Mesenchymal stem cell (in vitro differentiated cells and primary cell): ENCODE measurements at regions not wholly inside any gene's neighbourhood (a gene's known extent, or its start where the extent isn't known, plus 50 kb on each side); places are given as distances from the start of the nearest gene placed in this dataset.

Experiments used
- DNase-seq: peaks from one replicate; pipeline ENCODE4 v3.0.0-alpha.2; 2013
- H2AFZ ChIP-seq: one replicate; pipeline ENCODE4 v1.6.1; 2013; ENCODE audit warnings: low read depth, mild to moderate bottlenecking, control low read depth, inconsistent platforms, low read length, moderate library complexity
- H2AK5ac ChIP-seq: 2 replicates; pipeline ENCODE4 v1.6.1; 2013; ENCODE audit warnings: low read length, moderate library complexity, mild to moderate bottlenecking, inconsistent platforms; ENCODE audit not compliant: severe bottlenecking
- H2BK120ac ChIP-seq: one replicate; pipeline ENCODE4 v1.6.1; 2013; ENCODE audit warnings: low read depth, mild to moderate bottlenecking, inconsistent platforms, low read length, moderate library complexity
- H2BK12ac ChIP-seq, 2 experiments: one replicate each; pipeline ENCODE4 v1.6.1; 2013; ENCODE audit warnings: inconsistent platforms in 2 of 2, low read length in 2 of 2, mild to moderate bottlenecking in 2 of 2, moderate library complexity in 2 of 2, control low read depth in 1 of 2
- H2BK15ac ChIP-seq: one replicate; pipeline ENCODE4 v1.6.1; 2013; ENCODE audit warnings: mild to moderate bottlenecking, low read depth, inconsistent platforms; ENCODE audit not compliant: poor library complexity, severe bottlenecking
- H2BK5ac ChIP-seq: 2 replicates; pipeline ENCODE4 v1.6.1; 2013; ENCODE audit warnings: low read depth, mild to moderate bottlenecking, low read length, control low read depth, inconsistent platforms; ENCODE audit not compliant: poor library complexity, severe bottlenecking
- H3K14ac ChIP-seq, 2 experiments: one replicate each; pipeline ENCODE4 v1.6.1; 2013; ENCODE audit warnings: inconsistent platforms in 2 of 2, low read length in 2 of 2, control low read depth in 1 of 2, mild to moderate bottlenecking in 1 of 2, moderate library complexity in 1 of 2
- H3K18ac ChIP-seq, 2 experiments: one replicate each; pipeline ENCODE4 v1.6.1; 2013; ENCODE audit warnings: inconsistent platforms in 2 of 2, low read length in 2 of 2, control low read depth in 1 of 2, low read depth in 1 of 2, mild to moderate bottlenecking in 1 of 2
- H3K23ac ChIP-seq, 2 experiments: one replicate each; pipeline ENCODE4 v1.6.1; 2013; ENCODE audit warnings: inconsistent platforms in 2 of 2, low read length in 2 of 2, mild to moderate bottlenecking in 2 of 2, moderate library complexity in 2 of 2, control low read depth in 1 of 2
- H3K27ac ChIP-seq: 2 replicates; pipeline ENCODE4 v1.5.1; 2013; ENCODE audit warnings: mild to moderate bottlenecking, moderate library complexity, low read length, control low read depth, inconsistent platforms; ENCODE audit not compliant: poor library complexity, severe bottlenecking
- H3K27me3 ChIP-seq, 2 experiments: 2 replicates each; pipeline versions ENCODE4 v1.6.1 to v1.7.0; 2013; ENCODE audit warnings: low read length in 2 of 2, mild to moderate bottlenecking in 2 of 2, moderate library complexity in 2 of 2, control low read depth in 1 of 2, inconsistent platforms in 1 of 2; ENCODE audit not compliant: control insufficient read depth in 1 of 2, insufficient read depth in 1 of 2
- H3K36me3 ChIP-seq, 2 experiments: 2 replicates each; pipeline versions ENCODE4 v1.6.1 to v1.7.0; 2013; ENCODE audit warnings: low read length in 2 of 2, control low read depth in 1 of 2, inconsistent platforms in 1 of 2, low read depth in 1 of 2, mild to moderate bottlenecking in 1 of 2; ENCODE audit not compliant: insufficient read depth in 2 of 2, control insufficient read depth in 1 of 2
- H3K4ac ChIP-seq, 2 experiments: one replicate each; pipeline ENCODE4 v1.6.1; 2013; ENCODE audit warnings: inconsistent platforms in 2 of 2, low read length in 2 of 2, mild to moderate bottlenecking in 2 of 2, moderate library complexity in 2 of 2, control low read depth in 1 of 2, low read depth in 1 of 2
- H3K4me1 ChIP-seq: 2 replicates; pipeline ENCODE4 v1.6.1; 2013; ENCODE audit warnings: low read depth, low read length, control low read depth; ENCODE audit not compliant: control insufficient read depth, insufficient read depth
- H3K4me2 ChIP-seq: 2 replicates; pipeline ENCODE4 v1.6.1; 2013; ENCODE audit warnings: low read length, mild to moderate bottlenecking, inconsistent platforms; ENCODE audit not compliant: poor library complexity, severe bottlenecking
- H3K4me3 ChIP-seq, 2 experiments: 2 replicates each; pipeline versions ENCODE4 v1.5.1 to v1.7.0; 2013; ENCODE audit warnings: low read length in 2 of 2, mild to moderate bottlenecking in 2 of 2, control low read depth in 1 of 2, low read depth in 1 of 2; ENCODE audit not compliant: insufficient read depth in 1 of 2
- H3K79me1 ChIP-seq: replicated peaks from 2 replicates; pipeline ENCODE4 v1.6.1; 2013; ENCODE audit warnings: mild to moderate bottlenecking, control low read depth, low read length, inconsistent platforms; ENCODE audit not compliant: poor library complexity, severe bottlenecking
- H3K9ac ChIP-seq: 2 replicates; pipeline ENCODE4 v1.7.0; 2013; ENCODE audit warnings: mild to moderate bottlenecking, low read length, moderate library complexity
- H3K9me3 ChIP-seq: 2 replicates; pipeline ENCODE4 v1.7.0; 2013; ENCODE audit warnings: mild to moderate bottlenecking, low read length; ENCODE audit not compliant: control insufficient read depth
- H4K8ac ChIP-seq: one replicate; pipeline ENCODE4 v1.6.1; 2013; ENCODE audit warnings: inconsistent platforms, mild to moderate bottlenecking, low read length, moderate library complexity
- H4K91ac ChIP-seq: one replicate; pipeline ENCODE4 v1.6.1; 2013; ENCODE audit warnings: mild to moderate bottlenecking, low read length, inconsistent platforms
- WGBS: methylation state at CpG from one replicate; pipeline ENCODE4 v1.1.7; 2013; ENCODE audit warnings: mixed read lengths; 5-methylcytosine and 5-hydroxymethylcytosine counted together

DNA sequence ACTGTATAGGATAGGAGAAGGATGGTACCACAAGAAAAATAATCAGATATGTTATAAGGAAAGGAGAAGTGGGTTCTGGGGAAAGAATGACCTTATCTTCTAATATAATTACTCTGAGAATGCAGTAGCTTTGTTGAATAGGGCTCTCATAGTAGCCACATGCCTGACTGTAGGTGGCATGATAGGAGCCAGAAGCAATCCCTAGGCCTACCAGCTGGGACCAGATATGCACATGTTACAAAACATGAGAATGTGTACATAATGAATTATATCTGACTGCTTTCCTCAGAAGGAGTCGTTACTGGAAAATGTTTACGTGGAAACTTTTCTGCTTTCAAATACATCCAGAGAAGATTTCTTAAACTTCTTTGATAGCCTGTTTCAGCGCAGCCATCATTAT lies 53.2 kb upstream of the FAM3C start:
- no peaks in the 10 kb centered on the region for H3K79me1 ChIP-seq
- H3K36me3 ChIP-seq = no peaks in the 10 kb centered on the region
- no peak overlapping the region for H4K8ac ChIP-seq
- H4K91ac ChIP-seq = no peak overlapping the region
- no peak overlapping the region for H2AK5ac ChIP-seq
- no peak overlapping the region for H2BK12ac ChIP-seq
- WGBS = 100% methylated on average over 1 of the region's 3 CpGs
- H3K18ac ChIP-seq = no peak overlapping the region
- no peak overlapping the region for H3K27ac ChIP-seq
- H2AFZ ChIP-seq = no peak overlapping the region
- no peaks in the 10 kb centered on the region for H3K9me3 ChIP-seq
- no peak overlapping the region for H3K23ac ChIP-seq
- no peak overlapping the region for H3K4ac ChIP-seq
- no peak overlapping the region for H3K4me2 ChIP-seq
- no peak overlapping the region for H2BK15ac ChIP-seq
- no peaks in the 10 kb centered on the region for H3K27me3 ChIP-seq
- H3K9ac ChIP-seq = no peak overlapping the region
- H3K4me3 ChIP-seq = no peak overlapping the region
- no peaks in the 10 kb centered on the region for H3K4me1 ChIP-seq
- peak; percentile 30 for DNase-seq
- no peak overlapping the region for H3K14ac ChIP-seq
- H2BK120ac ChIP-seq = no peak overlapping the region
- H2BK5ac ChIP-seq = no peak overlapping the region

DNA sequence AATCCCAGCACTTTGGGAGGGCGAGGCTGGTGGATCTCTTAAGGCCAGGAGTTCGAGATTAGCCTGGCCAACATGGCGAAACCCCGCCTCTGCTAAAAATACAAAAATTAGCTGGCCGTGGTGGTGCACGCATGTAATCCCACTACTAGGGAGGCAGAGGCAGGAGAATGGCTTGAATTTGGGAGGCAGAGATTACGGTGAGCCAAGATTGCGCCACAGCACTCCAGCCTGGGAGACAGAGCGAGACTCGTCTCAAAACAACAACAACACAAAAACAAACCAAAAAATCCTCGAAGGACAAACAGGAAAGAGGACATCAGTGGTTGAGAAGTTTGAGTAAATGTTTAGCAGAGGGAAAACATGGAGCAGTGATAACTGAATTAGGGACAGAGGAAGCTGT lies 52.3 kb upstream of the FAM3C start:
- 97% methylated on average over 5 of the region's 11 CpGs for WGBS
- Histone ChIP-seq H2BK5ac (no peak overlapping the region), H4K8ac (no peak overlapping the region), H3K14ac (no peak overlapping the region), H2BK15ac (no peak overlapping the region), H3K4ac (no peak overlapping the region), H3K23ac (no peak overlapping the region), H3K4me3 (no peak overlapping the region), H3K4me1 (no peaks in the 10 kb centered on the region), H3K27ac (no peak overlapping the region), H3K27me3 (no peaks in the 10 kb centered on the region), H3K79me1 (no peaks in the 10 kb centered on the region), H2AFZ (no peak overlapping the region), H2BK120ac (no peak overlapping the region), H3K9me3 (no peaks in the 10 kb centered on the region), H4K91ac (no peak overlapping the region), H2AK5ac (no peak overlapping the region), H3K36me3 (no peaks in the 10 kb centered on the region), H3K4me2 (no peak overlapping the region), H2BK12ac (no peak overlapping the region), H3K9ac (no peak overlapping the region), H3K18ac (no peak overlapping the region)
- no peak for DNase-seq

DNA sequence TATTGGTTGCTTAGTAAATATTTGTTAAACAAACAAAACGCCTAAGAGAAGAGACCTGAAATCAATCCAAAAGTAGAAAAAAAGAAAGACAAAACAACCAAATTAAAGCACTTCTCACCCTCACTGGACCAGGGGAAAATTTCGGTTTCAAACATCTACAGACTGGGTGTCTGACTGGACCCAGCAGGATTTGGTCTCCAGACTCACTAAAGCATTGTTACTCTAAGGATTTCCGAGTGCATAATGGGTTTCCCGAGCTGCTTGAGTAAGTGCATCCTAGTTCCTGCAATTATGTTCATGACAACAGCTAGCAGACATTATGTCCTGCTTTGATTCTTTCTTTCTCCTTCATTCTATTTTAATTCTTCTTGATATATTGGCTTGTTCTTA lies 51.8 kb upstream of the FAM3C start:
- Histone ChIP-seq H3K4me3 (peak overlapping the region in 1 of 2 experiments; percentile 29), H3K14ac (no peak overlapping the region), H2BK5ac (no peak overlapping the region), H3K79me1 (no peaks in the 10 kb centered on the region), H4K91ac (no peak overlapping the region), H3K9ac (peak overlapping the region; percentile 73), H3K9me3 (no peaks in the 10 kb centered on the region), H2BK120ac (no peak overlapping the region), H3K27ac (no peak overlapping the region), H3K27me3 (no peaks in the 10 kb centered on the region), H3K4me1 (no peaks in the 10 kb centered on the region), H3K36me3 (no peaks in the 10 kb centered on the region), H2BK15ac (no peak overlapping the region), H3K4ac (no peak overlapping the region), H3K4me2 (no peak overlapping the region), H3K23ac (no peak overlapping the region), H4K8ac (no peak overlapping the region), H2BK12ac (no peak overlapping the region), H2AK5ac (no peak overlapping the region), H2AFZ (no peak overlapping the region), H3K18ac (no peak overlapping the region)
- no peak for DNase-seq
- 62% methylated on average over 4 of the region's 4 CpGs for WGBS

DNA sequence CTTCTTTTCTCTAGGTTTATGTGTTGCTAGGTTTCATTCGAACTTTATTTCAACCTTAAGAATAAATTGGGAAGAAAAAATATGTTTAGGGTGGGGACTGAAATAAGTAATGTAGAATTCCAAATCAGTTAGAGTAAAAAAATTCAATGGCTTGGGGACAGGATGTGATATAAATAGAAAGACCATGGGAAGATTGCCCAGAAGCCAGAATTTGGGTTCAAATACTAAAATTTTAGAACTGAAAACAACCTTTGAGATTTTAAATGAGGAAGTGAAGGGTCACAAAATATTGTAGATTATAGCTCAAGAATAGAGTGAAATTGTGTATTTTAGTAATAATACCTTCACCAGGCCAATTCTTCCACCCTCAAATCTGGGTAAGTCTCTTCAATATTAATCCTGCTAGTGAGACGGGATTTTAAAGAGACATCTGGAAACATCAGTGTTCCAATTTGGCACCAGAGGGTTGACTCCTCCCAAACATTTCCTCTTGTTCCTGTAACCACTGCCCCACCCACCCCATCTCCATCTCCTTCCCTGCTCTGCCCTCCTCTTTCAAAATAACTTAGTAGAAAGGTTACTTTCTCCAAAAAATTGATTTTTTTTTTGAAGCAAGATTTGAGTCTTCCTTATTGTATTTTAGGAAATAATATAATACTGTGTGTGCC lies 51.3 kb upstream of the FAM3C start:
- Histone ChIP-seq H3K4ac (no peak overlapping the region), H2BK12ac (no peak overlapping the region), H2BK5ac (no peak overlapping the region), H2BK15ac (no peak overlapping the region), H4K91ac (no peak overlapping the region), H3K4me3 (peak overlapping the region in 1 of 2 experiments; percentile 29), H4K8ac (no peak overlapping the region), H2AK5ac (no peak overlapping the region), H3K4me2 (no peak overlapping the region), H3K23ac (no peak overlapping the region), H3K14ac (no peak overlapping the region), H2AFZ (no peak overlapping the region), H2BK120ac (no peak overlapping the region), H3K4me1 (no peaks in the 10 kb centered on the region), H3K27me3 (no peaks in the 10 kb centered on the region), H3K27ac (no peak overlapping the region), H3K9me3 (no peaks in the 10 kb centered on the region), H3K18ac (no peak overlapping the region), H3K36me3 (no peaks in the 10 kb centered on the region), H3K9ac (peak overlapping the region; percentile 73), H3K79me1 (no peaks in the 10 kb centered on the region)
- WGBS = 100% methylated on average over 2 of the region's 2 CpGs
- no peak for DNase-seq
